Endothelial cell (in vitro differentiated cells): ENCODE measurements at regions not wholly inside any gene's neighbourhood (a gene's known extent, or its start where the extent isn't known, plus 50 kb on each side); places are given as distances from the start of the nearest gene placed in this dataset.
"Not testable (repeated sequence)": the region's sequence is repeated elsewhere in the genome, so short reads cannot be mapped to it uniquely, and the experiment has no call there.

Source experiments
- DNase-seq: peaks from one replicate; pipeline ENCODE4 v3.0.0; 2021; ENCODE audit warnings: low spot score
- H3K27ac Mint-ChIP-seq: one replicate; pipeline ENCODE4 v1.8.0; 2021; ENCODE audit warnings: mixed read lengths, inconsistent platforms; ENCODE audit not compliant: unreplicated experiment
- H3K27me3 Mint-ChIP-seq: one replicate; pipeline ENCODE4 v1.8.0; 2021; ENCODE audit warnings: mild to moderate bottlenecking, moderate library complexity, mixed read lengths, inconsistent platforms; ENCODE audit not compliant: unreplicated experiment
- H3K36me3 Mint-ChIP-seq: one replicate; pipeline ENCODE4 v1.8.0; 2021; ENCODE audit warnings: mild to moderate bottlenecking, low read depth, mixed read lengths, inconsistent platforms; ENCODE audit not compliant: unreplicated experiment
- H3K4me1 Mint-ChIP-seq: one replicate; pipeline ENCODE4 v1.8.0; 2021; ENCODE audit warnings: mild to moderate bottlenecking, mixed read lengths, inconsistent platforms; ENCODE audit not compliant: unreplicated experiment
- H3K4me3 Mint-ChIP-seq: one replicate; pipeline ENCODE4 v1.8.0; 2021; ENCODE audit warnings: mild to moderate bottlenecking, mixed read lengths, inconsistent platforms; ENCODE audit not compliant: unreplicated experiment
- H3K9me3 Mint-ChIP-seq: one replicate; pipeline ENCODE4 v1.8.0; 2021; ENCODE audit warnings: mixed read lengths, inconsistent platforms; ENCODE audit not compliant: unreplicated experiment
- TF ChIP-seq, protein P1 (sequence below): fragments of 200-600 bp; sonication (generic); IDR thresholded peaks from one replicate; pipeline ENCODE4 v1.5.0; 2021; ENCODE audit warnings: antibody characterized with exemption; ENCODE audit not compliant: unreplicated experiment

DNA sequence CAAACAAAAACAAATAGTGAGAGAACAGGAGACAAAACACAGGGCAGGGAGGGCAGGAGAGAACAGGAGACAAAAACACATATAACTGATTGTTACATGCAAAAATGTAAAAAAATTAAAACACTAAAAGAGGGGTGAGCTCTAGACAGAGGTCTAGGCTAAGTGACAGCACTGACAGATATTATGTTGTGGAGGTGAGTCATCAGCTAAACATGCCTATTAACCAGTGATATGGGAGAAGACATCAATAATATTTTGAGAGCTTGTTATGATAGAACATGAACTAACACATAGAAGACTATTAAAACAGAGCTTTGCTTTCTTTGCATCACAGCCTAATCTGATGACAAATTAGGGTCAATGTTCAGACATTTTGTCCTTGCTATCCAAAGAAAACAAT is 972.7 kb downstream of the PRIM2 start:
- H3K9me3 Mint-ChIP-seq: peaks cover 30% of the 10 kb centered on the region
- TF ChIP-seq, protein P1, sequence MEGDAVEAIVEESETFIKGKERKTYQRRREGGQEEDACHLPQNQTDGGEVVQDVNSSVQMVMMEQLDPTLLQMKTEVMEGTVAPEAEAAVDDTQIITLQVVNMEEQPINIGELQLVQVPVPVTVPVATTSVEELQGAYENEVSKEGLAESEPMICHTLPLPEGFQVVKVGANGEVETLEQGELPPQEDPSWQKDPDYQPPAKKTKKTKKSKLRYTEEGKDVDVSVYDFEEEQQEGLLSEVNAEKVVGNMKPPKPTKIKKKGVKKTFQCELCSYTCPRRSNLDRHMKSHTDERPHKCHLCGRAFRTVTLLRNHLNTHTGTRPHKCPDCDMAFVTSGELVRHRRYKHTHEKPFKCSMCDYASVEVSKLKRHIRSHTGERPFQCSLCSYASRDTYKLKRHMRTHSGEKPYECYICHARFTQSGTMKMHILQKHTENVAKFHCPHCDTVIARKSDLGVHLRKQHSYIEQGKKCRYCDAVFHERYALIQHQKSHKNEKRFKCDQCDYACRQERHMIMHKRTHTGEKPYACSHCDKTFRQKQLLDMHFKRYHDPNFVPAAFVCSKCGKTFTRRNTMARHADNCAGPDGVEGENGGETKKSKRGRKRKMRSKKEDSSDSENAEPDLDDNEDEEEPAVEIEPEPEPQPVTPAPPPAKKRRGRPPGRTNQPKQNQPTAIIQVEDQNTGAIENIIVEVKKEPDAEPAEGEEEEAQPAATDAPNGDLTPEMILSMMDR: no peak
- H3K4me1 Mint-ChIP-seq: no peaks in the 10 kb centered on the region
- no peak for DNase-seq
- H3K4me3 Mint-ChIP-seq: no peak overlapping the region
- peaks cover 4% of the 10 kb centered on the region for H3K36me3 Mint-ChIP-seq
- H3K27ac Mint-ChIP-seq: no peak overlapping the region
- H3K27me3 Mint-ChIP-seq: no peaks in the 10 kb centered on the region

DNA sequence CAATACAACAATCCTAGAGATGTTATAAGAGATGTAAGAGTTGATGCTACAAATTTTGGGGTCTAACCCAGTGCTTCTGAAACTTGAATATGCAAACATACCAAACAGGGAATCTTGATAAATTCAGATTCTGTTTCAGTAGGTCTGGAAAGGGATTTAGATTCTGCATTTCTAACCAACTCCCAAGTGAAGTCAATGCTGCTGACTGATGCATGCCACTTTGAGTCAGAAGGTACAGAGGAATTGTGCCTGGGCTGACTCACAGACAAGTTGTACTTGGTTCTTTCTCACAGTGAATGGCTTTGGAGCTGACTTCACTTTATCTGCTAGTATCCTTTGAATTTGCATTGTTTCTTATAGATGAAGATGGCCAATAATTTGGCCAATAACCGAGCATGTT is 973.9 kb downstream of the PRIM2 start:
- peaks cover 23% of the 10 kb centered on the region for H3K9me3 Mint-ChIP-seq
- not testable (repeated sequence) for H3K36me3 Mint-ChIP-seq, H3K27me3 Mint-ChIP-seq, DNase-seq, H3K4me3 Mint-ChIP-seq, H3K4me1 Mint-ChIP-seq, H3K27ac Mint-ChIP-seq

DNA sequence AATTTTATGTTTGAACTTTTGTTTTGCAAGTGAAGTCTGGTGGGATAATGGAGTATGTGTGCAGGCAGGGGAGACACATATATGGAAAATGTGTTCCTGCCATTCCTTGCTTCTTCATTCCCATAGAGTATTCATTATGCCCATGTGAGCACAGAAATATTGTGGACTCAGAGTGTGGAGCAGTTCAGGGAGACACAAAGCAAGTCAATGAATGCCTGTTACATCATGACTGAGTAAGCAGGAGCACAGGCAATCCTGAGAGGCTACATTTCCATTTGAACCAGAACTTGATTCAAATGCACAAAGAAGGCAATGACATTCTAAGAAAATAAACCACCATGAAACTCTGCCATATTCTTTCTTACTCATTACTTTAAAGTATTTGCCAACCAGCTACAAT is 990.5 kb downstream of the PRIM2 start:
- not testable (repeated sequence) for DNase-seq, H3K27ac Mint-ChIP-seq, H3K4me1 Mint-ChIP-seq, H3K27me3 Mint-ChIP-seq, H3K36me3 Mint-ChIP-seq, H3K9me3 Mint-ChIP-seq, H3K4me3 Mint-ChIP-seq

DNA sequence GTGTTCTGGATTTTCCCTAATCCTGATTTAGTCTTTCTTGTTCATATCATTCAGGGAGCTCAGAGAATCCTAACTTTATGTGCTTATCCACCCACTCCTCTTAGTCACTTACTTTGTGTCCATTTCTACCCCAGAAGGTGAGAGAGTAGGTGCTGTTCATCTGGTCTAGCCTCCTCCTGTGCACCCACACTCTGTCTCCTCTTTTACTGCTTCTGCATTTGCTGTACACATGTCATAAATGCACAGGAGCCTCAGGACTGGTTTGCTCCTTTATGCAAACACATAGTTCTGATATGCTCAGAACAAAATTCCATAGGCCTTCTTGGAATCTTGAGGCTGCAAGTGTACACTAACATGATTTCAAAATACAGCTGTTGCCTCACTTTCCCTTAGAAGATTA is 1014.7 kb downstream of the PRIM2 start:
- not testable (repeated sequence) for H3K4me3 Mint-ChIP-seq, DNase-seq, H3K4me1 Mint-ChIP-seq, H3K27me3 Mint-ChIP-seq, H3K27ac Mint-ChIP-seq, H3K36me3 Mint-ChIP-seq
- peaks cover 20% of the 10 kb centered on the region for H3K9me3 Mint-ChIP-seq

DNA sequence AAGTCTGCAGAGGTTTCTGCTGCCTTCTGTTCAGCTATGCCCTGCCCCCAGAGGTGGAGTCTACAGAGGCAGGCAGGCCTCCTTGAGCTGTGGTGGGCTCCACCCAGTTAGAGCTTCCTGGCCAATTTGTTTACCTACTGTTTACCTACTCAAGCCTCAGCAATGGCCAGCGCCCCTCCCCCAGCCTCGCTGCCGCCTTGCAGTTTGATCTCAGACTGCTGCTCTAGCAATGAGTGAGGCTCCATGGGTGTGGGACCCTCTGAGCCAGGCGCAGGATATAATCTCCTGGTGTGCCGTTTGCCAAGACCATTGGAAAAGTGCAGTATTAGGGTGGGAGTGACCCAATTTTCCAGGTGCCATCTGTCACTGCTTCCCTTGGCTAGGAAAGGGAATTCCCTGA is 1024.9 kb downstream of the PRIM2 start:
- not testable (repeated sequence) for H3K4me1 Mint-ChIP-seq, H3K27ac Mint-ChIP-seq
- H3K9me3 Mint-ChIP-seq: peaks cover 15% of the 10 kb centered on the region

DNA sequence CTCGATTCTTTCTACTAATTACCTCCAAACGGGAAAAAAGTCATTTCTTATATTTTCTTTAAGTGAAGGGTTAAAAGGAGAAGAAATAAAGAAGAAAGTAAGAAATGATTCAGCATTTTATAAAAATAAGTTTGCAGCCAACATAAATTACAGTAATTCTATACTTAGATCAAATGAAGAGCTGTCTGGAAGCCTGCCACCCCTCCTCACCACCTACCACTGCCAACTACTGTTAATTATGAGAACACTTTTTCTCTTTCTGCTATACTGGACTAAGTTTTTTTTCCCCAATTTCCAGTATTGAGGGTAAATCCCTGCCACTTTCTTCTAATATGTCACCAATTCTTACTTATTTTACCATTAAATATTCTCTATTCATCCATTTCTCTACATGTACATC is 1030.1 kb downstream of the PRIM2 start:
- not testable (repeated sequence) for H3K36me3 Mint-ChIP-seq, H3K4me3 Mint-ChIP-seq, H3K27me3 Mint-ChIP-seq, H3K4me1 Mint-ChIP-seq, H3K27ac Mint-ChIP-seq, DNase-seq
- H3K9me3 Mint-ChIP-seq: peaks cover 19% of the 10 kb centered on the region

More for the DNA sequence above, 1024.9 kb downstream of the PRIM2 start:
- not testable (repeated sequence) for H3K36me3 Mint-ChIP-seq, H3K4me3 Mint-ChIP-seq, H3K27me3 Mint-ChIP-seq, DNase-seq

DNA sequence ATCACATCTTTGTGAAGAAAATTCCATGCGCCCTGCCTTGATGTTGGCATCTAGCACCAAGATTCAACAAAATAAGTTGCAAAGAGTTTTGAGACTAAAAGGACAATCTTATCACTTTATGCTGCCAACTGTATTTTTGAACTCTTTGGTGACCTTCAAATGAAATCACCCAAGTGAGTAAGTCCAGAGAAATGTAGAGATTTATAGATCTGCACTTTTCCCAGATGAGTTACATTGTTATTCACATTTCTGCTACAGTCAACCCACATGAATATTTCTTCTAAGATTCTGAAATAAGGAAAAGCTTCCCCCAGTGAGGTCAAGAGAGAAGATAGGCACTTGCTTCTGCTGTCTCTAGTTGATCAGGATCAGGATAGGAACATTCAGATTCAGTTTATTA is 1034.2 kb downstream of the PRIM2 start:
- H3K27ac Mint-ChIP-seq, DNase-seq, H3K4me3 Mint-ChIP-seq, H3K36me3 Mint-ChIP-seq, H3K27me3 Mint-ChIP-seq, H3K4me1 Mint-ChIP-seq: not testable (repeated sequence)
- peaks cover 23% of the 10 kb centered on the region for H3K9me3 Mint-ChIP-seq

DNA sequence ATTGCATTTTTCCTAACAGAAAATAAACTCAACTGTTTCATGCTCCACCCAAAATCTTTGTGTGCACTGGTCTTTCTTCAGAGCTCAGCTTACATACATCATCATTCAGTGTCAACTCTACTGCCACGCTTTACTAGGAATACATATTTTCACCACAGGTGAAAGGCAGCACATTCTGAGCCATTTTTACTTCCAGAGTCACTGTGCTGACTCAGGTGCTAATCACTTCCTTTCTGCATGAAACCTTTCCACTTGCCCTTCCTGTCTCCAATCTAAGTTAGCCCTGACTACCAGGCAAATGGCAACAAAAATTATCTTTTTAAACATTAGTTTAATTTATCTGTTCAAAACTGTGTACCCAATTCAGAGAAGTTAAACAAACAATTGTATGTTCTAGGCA is 1041.0 kb downstream of the PRIM2 start:
- not testable (repeated sequence) for H3K4me3 Mint-ChIP-seq

DNA sequence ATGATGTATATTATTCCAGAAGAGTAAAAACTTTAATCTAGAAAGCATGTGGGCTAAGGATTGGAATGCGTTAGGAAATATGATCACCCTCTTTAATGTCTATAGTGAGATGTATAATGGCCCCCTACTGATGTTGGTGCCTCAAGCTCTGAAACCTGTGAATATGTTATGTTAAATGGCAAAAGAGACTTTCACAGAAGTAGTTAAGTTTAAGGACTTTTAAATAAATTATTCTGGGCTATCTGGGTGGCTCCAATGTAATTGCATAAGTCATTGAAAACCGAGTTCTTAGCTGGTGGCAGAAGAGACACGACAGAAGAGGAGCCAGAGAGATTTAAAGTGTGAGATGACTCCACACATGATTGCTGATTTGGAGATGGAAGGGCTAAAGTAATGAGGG is 1048.4 kb downstream of the PRIM2 start:
- peaks cover 11% of the 10 kb centered on the region for H3K9me3 Mint-ChIP-seq
- H3K27ac Mint-ChIP-seq, H3K4me1 Mint-ChIP-seq, DNase-seq, H3K36me3 Mint-ChIP-seq, H3K4me3 Mint-ChIP-seq, H3K27me3 Mint-ChIP-seq: not testable (repeated sequence)

More for the DNA sequence above, 1041.0 kb downstream of the PRIM2 start:
- H3K27me3 Mint-ChIP-seq, H3K4me1 Mint-ChIP-seq, H3K27ac Mint-ChIP-seq, DNase-seq, H3K9me3 Mint-ChIP-seq, H3K36me3 Mint-ChIP-seq: not testable (repeated sequence)

DNA sequence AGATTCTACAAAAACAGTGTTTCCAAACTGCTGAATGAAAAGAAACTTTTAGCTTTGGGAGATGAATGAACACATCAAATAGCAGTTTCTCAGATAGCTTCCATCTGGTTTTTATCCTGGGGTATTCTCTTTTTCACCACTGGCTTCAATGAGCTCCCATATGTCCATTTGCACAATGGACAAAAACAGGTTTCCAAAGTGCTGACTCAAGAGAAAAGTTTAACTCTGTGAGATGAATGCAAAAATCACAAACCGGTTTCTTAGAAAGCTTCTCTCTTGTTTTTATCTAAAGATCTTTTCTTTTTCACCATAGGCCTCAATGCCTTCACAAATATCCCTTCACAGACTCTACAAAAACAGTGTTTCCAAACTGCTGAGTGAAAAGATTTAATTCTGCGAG is 1089.2 kb downstream of the PRIM2 start:
- H3K4me1 Mint-ChIP-seq, H3K27ac Mint-ChIP-seq, H3K4me3 Mint-ChIP-seq, H3K27me3 Mint-ChIP-seq, H3K36me3 Mint-ChIP-seq, DNase-seq: not testable (repeated sequence)
- H3K9me3 Mint-ChIP-seq: peaks cover 14% of the 10 kb centered on the region
